RWPE2 (cell line): ENCODE measurements at regions not wholly inside any gene's neighbourhood (a gene's known extent, or its start where the extent isn't known, plus 50 kb on each side); places are given as distances from the start of the nearest gene placed in this dataset.

Experiments
- ATAC-seq: fragments of 200-7000 bp; cut with Tn5 transposase; 3 replicates; pipeline ENCODE4 v1.9.1; 2021; ENCODE audit warnings: low read depth
- DNase-seq: peaks from one replicate; pipeline ENCODE4 v3.0.0-alpha.2; 2020; ENCODE audit warnings: low spot score
- H3K27ac ChIP-seq: fragments of 450-650 bp; 2 replicates; pipeline ENCODE4 v1.5.1; 2017; ENCODE audit warnings: mild to moderate bottlenecking; ENCODE audit not compliant: poor library complexity, severe bottlenecking
- H3K27me3 ChIP-seq: fragments of 250-450 bp; sonication (Bioruptor Pico); 2 replicates; pipeline ENCODE4 v1.5.1; 2021; ENCODE audit warnings: mild to moderate bottlenecking, moderate library complexity; ENCODE audit not compliant: insufficient read depth, poor library complexity, severe bottlenecking
- H3K36me3 ChIP-seq: fragments of 250-450 bp; sonication (Bioruptor Pico); 2 replicates; pipeline ENCODE4 v1.5.1; 2020; ENCODE audit warnings: low read depth, mild to moderate bottlenecking, moderate library complexity
- H3K4me1 ChIP-seq: fragments of 250-450 bp; sonication (Bioruptor Pico); 2 replicates; pipeline ENCODE4 v1.5.1; 2021; ENCODE audit warnings: mild to moderate bottlenecking, moderate library complexity; ENCODE audit not compliant: insufficient read depth, poor library complexity, severe bottlenecking
- H3K4me3 ChIP-seq: fragments of 250-450 bp; sonication (Bioruptor Pico); 2 replicates; pipeline ENCODE4 v1.5.1; 2021; ENCODE audit warnings: mild to moderate bottlenecking, moderate library complexity; ENCODE audit not compliant: severe bottlenecking
- H3K9me3 ChIP-seq: fragments of 250-450 bp; sonication (Bioruptor Pico); 2 replicates; pipeline ENCODE4 v1.5.1; 2021; ENCODE audit warnings: mild to moderate bottlenecking, moderate library complexity; ENCODE audit not compliant: severe bottlenecking
- CTCF ChIP-seq: fragments of 450-650 bp; IDR thresholded peaks from one replicate; pipeline ENCODE4 v1.5.1; 2017; ENCODE audit warnings: mild to moderate bottlenecking, moderate library complexity; ENCODE audit not compliant: poor library complexity, severe bottlenecking

- ATAC-seq (no peak), DNase-seq (no peak)
- H3K27me3 ChIP-seq: no peaks in the 10 kb centered on the region
- H3K4me3 ChIP-seq: no peak overlapping the region
- no peak for TF ChIP-seq CTCF
- no peaks in the 10 kb centered on the region for H3K4me1 ChIP-seq
- H3K36me3 ChIP-seq: no peaks in the 10 kb centered on the region
- H3K27ac ChIP-seq: no peak overlapping the region
- no peaks in the 10 kb centered on the region for H3K9me3 ChIP-seq
Observed at GRCh38 chr3:24850245-24850644, 355.6 kb upstream of the THRB start.

GRCh38 chr3:24853685-24854490 lies 359.2 kb upstream of the THRB start:
- Histone ChIP-seq H3K36me3 (no peaks in the 10 kb centered on the region), H3K27me3 (no peaks in the 10 kb centered on the region), H3K27ac (no peak overlapping the region), H3K9me3 (no peaks in the 10 kb centered on the region), H3K4me3 (no peak overlapping the region), H3K4me1 (no peaks in the 10 kb centered on the region)
- ATAC-seq (no peak), DNase-seq (no peak)
- no peak for TF ChIP-seq CTCF

GRCh38 chr3:24854748-24855147 lies 360.1 kb upstream of the THRB start:
- ATAC-seq: no peak
- Histone ChIP-seq H3K27ac (no peak overlapping the region), H3K36me3 (no peaks in the 10 kb centered on the region), H3K4me3 (no peak overlapping the region), H3K27me3 (no peaks in the 10 kb centered on the region), H3K9me3 (no peaks in the 10 kb centered on the region), H3K4me1 (no peaks in the 10 kb centered on the region)
- no peak for TF ChIP-seq CTCF
- DNase-seq: no peak

GRCh38 chr3:24857945-24858344 lies 363.3 kb upstream of the THRB start:
- Histone ChIP-seq H3K4me3 (no peak overlapping the region), H3K36me3 (no peaks in the 10 kb centered on the region), H3K9me3 (no peaks in the 10 kb centered on the region), H3K27ac (no peak overlapping the region), H3K4me1 (no peaks in the 10 kb centered on the region), H3K27me3 (no peaks in the 10 kb centered on the region)
- ATAC-seq: no peak
- DNase-seq: no peak
- TF ChIP-seq CTCF: no peak

GRCh38 chr3:24863215-24863614 lies 368.6 kb upstream of the THRB start:
- Histone ChIP-seq H3K4me3 (no peak overlapping the region), H3K9me3 (no peaks in the 10 kb centered on the region), H3K27me3 (no peaks in the 10 kb centered on the region), H3K27ac (no peak overlapping the region), H3K4me1 (no peaks in the 10 kb centered on the region), H3K36me3 (no peaks in the 10 kb centered on the region)
- ATAC-seq: no peak
- no peak for TF ChIP-seq CTCF
- no peak for DNase-seq
